ENCODE measurements at regions not wholly inside any gene's neighbourhood (a gene's known extent, or its start where the extent isn't known, plus 50 kb on each side); places are given as distances from the start of the nearest gene placed in this dataset.

- TF ChIP-seq CTCF (IDR thresholded peaks at IDR 0.05; ENCODE audit: low read length) = no peak
- TF ChIP-seq EZH2 (IDR thresholded peaks at IDR 0.05; ENCODE audit: borderline replicate concordance, low read length) = no peak
Observed at GRCh38 chr21:41634858-41635257, 126.9 kb upstream of the TMPRSS2 start.

Data from OCI-LY1 (cell line).